ENCODE measurements at regions not wholly inside any gene's neighbourhood (a gene's known extent, or its start where the extent isn't known, plus 50 kb on each side); places are given as distances from the start of the nearest gene placed in this dataset.

DNA sequence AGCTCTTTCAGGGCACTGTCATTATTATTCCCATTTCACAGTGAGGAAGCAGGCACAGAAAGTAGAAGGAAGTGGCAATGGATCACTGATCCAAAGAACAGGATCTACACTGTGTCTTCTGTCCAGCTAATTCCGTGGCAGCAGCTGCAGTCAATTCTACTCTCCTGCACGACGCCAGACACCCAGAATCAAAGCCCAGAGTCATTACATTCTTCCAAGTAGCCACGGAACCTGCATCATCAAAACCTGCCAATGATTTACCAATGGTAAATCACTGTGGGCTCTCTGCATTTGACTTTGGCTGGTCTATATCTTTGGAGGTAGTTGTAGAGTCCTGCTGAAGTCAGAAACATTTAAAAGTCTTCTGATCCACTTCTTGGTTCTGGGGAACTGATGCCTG lies 767.7 kb downstream of the LIG4 start:
- DNase-seq (ENCODE audit: low read depth, low spot score), result no peak
- Histone ChIP-seq H3K9ac (ENCODE audit: insufficient read length) (no peak overlapping the region), H3K9me3 (ENCODE audit: low read depth, low read length) (no peaks in the 10 kb centered on the region), H3K36me3 (ENCODE audit: insufficient read depth, low read length) (no peaks in the 10 kb centered on the region), H3K27ac (no peak overlapping the region), H3K4me3 (no peak overlapping the region)
- TF ChIP-seq EZH2 (IDR thresholded peaks at IDR 0.05), result no peak
- TF ChIP-seq FOXP2 (optimal IDR thresholded peaks at IDR 0.05; ENCODE audit: control extremely low read depth, extremely low read length, insufficient read depth), result no peak
- TF ChIP-seq POLR2AphosphoS5 (IDR thresholded peaks at IDR 0.05; ENCODE audit: borderline replicate concordance, low read depth, low read length), result no peak

- no peak for TF ChIP-seq FOXP2 (optimal IDR thresholded peaks at IDR 0.05; ENCODE audit: control extremely low read depth, extremely low read length, insufficient read depth)
- TF ChIP-seq POLR2AphosphoS5 (IDR thresholded peaks at IDR 0.05; ENCODE audit: borderline replicate concordance, low read depth, low read length), result no peak
- no peak for TF ChIP-seq EZH2 (IDR thresholded peaks at IDR 0.05)
- Histone ChIP-seq H3K9me3 (ENCODE audit: low read depth, low read length) (no peaks in the 10 kb centered on the region), H3K9ac (ENCODE audit: insufficient read length) (no peak overlapping the region), H3K36me3 (ENCODE audit: insufficient read depth, low read length) (no peaks in the 10 kb centered on the region), H3K4me3 (no peak overlapping the region), H3K27ac (no peak overlapping the region)
- no peak for DNase-seq (ENCODE audit: low read depth, low spot score)
Observed at GRCh38 chr13:107441279-107441678, 774.1 kb downstream of the LIG4 start.

DNA sequence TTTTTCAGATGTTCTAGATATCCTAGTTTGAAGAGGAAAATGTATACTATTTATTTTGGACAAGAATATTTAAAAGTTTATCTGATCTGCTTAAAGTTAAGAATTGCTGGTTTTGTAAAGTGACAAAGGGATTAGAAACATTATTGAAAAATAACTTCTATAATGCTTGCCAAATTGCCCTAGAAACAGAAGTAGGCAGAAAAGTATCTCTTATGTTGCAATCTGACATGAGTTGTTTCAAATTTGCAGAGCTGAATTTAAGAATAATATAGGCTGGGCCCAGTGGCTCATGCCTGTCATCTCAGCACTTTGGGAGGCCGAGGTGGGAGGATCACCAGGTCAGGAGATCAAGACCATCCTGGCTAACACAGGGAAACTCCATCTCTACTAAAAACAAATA lies 777.1 kb downstream of the LIG4 start:
- Histone ChIP-seq H3K27ac (no peak overlapping the region), H3K36me3 (ENCODE audit: insufficient read depth, low read length) (no peaks in the 10 kb centered on the region), H3K9me3 (ENCODE audit: low read depth, low read length) (no peaks in the 10 kb centered on the region), H3K4me3 (no peak overlapping the region), H3K9ac (ENCODE audit: insufficient read length) (no peak overlapping the region)
- no peak for DNase-seq (ENCODE audit: low read depth, low spot score)
- TF ChIP-seq EZH2 (IDR thresholded peaks at IDR 0.05), result no peak
- no peak for TF ChIP-seq FOXP2 (optimal IDR thresholded peaks at IDR 0.05; ENCODE audit: control extremely low read depth, extremely low read length, insufficient read depth)
- no peak for TF ChIP-seq POLR2AphosphoS5 (IDR thresholded peaks at IDR 0.05; ENCODE audit: borderline replicate concordance, low read depth, low read length)

DNA sequence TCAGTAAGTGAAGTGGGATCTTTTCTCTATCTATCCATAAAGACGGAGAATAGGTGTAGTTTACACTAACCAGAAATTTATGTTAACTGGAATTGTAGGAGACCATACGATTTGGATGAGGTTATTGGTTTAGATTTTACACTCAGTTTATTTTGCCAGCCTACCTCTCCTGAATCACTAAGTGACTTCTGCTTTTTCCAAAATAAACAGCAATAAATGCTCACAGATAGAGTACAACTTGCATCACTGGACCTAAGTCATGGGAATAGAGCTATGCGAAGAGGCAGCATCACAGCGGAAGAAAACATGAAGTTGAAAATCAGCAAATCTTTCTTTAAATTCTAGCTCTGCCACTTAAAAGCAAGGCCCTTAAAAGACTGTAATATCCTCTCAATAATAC lies 781.0 kb downstream of the LIG4 start:
- Histone ChIP-seq H3K4me3 (no peak overlapping the region), H3K27ac (no peak overlapping the region), H3K36me3 (ENCODE audit: insufficient read depth, low read length) (no peaks in the 10 kb centered on the region), H3K9me3 (ENCODE audit: low read depth, low read length) (no peaks in the 10 kb centered on the region), H3K9ac (ENCODE audit: insufficient read length) (no peak overlapping the region)
- no peak for TF ChIP-seq FOXP2 (optimal IDR thresholded peaks at IDR 0.05; ENCODE audit: control extremely low read depth, extremely low read length, insufficient read depth)
- TF ChIP-seq EZH2 (IDR thresholded peaks at IDR 0.05), result no peak
- no peak for TF ChIP-seq POLR2AphosphoS5 (IDR thresholded peaks at IDR 0.05; ENCODE audit: borderline replicate concordance, low read depth, low read length)
- no peak for DNase-seq (ENCODE audit: low read depth, low spot score)

GRCh38 chr13:107427536-107427935 lies 787.8 kb downstream of the LIG4 start:
- Histone ChIP-seq H3K9ac (ENCODE audit: insufficient read length) (no peak overlapping the region), H3K27ac (no peak overlapping the region), H3K9me3 (ENCODE audit: low read depth, low read length) (no peaks in the 10 kb centered on the region), H3K4me3 (no peak overlapping the region), H3K36me3 (ENCODE audit: insufficient read depth, low read length) (no peaks in the 10 kb centered on the region)
- no peak for DNase-seq (ENCODE audit: low read depth, low spot score)
- TF ChIP-seq POLR2AphosphoS5 (IDR thresholded peaks at IDR 0.05; ENCODE audit: borderline replicate concordance, low read depth, low read length) (no peak), FOXP2 (optimal IDR thresholded peaks at IDR 0.05; ENCODE audit: control extremely low read depth, extremely low read length, insufficient read depth) (no peak), EZH2 (IDR thresholded peaks at IDR 0.05) (no peak)

- no peaks in the 10 kb centered on the region for H3K36me3 ChIP-seq (ENCODE audit: insufficient read depth, low read length)
- no peak overlapping the region for H3K4me3 ChIP-seq
- H3K9me3 ChIP-seq (ENCODE audit: low read depth, low read length), result no peaks in the 10 kb centered on the region
- no peak overlapping the region for H3K9ac ChIP-seq (ENCODE audit: insufficient read length)
- DNase-seq (ENCODE audit: low read depth, low spot score), result no peak
- H3K27ac ChIP-seq, result no peak overlapping the region
- TF ChIP-seq EZH2 (IDR thresholded peaks at IDR 0.05), result no peak
- no peak for TF ChIP-seq POLR2AphosphoS5 (IDR thresholded peaks at IDR 0.05; ENCODE audit: borderline replicate concordance, low read depth, low read length)
- no peak for TF ChIP-seq FOXP2 (optimal IDR thresholded peaks at IDR 0.05; ENCODE audit: control extremely low read depth, extremely low read length, insufficient read depth)
Observed at GRCh38 chr13:107422421-107422820, 792.9 kb downstream of the LIG4 start.

- Histone ChIP-seq H3K9me3 (ENCODE audit: low read depth, low read length) (no peaks in the 10 kb centered on the region), H3K36me3 (ENCODE audit: insufficient read depth, low read length) (no peaks in the 10 kb centered on the region), H3K4me3 (no peak overlapping the region), H3K9ac (ENCODE audit: insufficient read length) (no peak overlapping the region), H3K27ac (no peak overlapping the region)
- TF ChIP-seq POLR2AphosphoS5 (IDR thresholded peaks at IDR 0.05; ENCODE audit: borderline replicate concordance, low read depth, low read length), result no peak
- no peak for TF ChIP-seq FOXP2 (optimal IDR thresholded peaks at IDR 0.05; ENCODE audit: control extremely low read depth, extremely low read length, insufficient read depth)
- no peak for TF ChIP-seq EZH2 (IDR thresholded peaks at IDR 0.05)
- DNase-seq (ENCODE audit: low read depth, low spot score), result no peak
Observed at GRCh38 chr13:107421951-107422350, 793.4 kb downstream of the LIG4 start.

DNA sequence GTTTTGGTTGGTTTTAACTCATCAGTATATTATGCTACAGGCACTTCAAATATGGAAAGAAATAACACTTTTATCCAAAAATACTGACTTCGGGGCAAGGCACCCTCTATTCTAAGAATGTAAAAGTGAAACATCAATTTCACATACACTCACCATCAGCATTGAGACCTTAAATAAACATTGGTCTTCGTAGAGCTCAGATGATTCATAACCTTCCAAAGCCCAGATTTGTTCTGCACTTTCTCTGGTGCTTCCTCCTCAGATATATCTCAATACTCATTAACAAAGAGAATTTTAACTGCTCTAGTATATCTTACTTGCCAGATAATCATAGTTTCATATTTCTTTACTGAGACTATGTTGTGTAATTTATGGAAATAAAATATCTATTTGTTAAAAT lies 794.3 kb downstream of the LIG4 start:
- DNase-seq (ENCODE audit: low read depth, low spot score), result no peak
- Histone ChIP-seq H3K27ac (no peak overlapping the region), H3K9ac (ENCODE audit: insufficient read length) (no peak overlapping the region), H3K4me3 (no peak overlapping the region), H3K9me3 (ENCODE audit: low read depth, low read length) (no peaks in the 10 kb centered on the region), H3K36me3 (ENCODE audit: insufficient read depth, low read length) (no peaks in the 10 kb centered on the region)
- TF ChIP-seq FOXP2 (optimal IDR thresholded peaks at IDR 0.05; ENCODE audit: control extremely low read depth, extremely low read length, insufficient read depth) (no peak), EZH2 (IDR thresholded peaks at IDR 0.05) (no peak), POLR2AphosphoS5 (IDR thresholded peaks at IDR 0.05; ENCODE audit: borderline replicate concordance, low read depth, low read length) (no peak)

DNA sequence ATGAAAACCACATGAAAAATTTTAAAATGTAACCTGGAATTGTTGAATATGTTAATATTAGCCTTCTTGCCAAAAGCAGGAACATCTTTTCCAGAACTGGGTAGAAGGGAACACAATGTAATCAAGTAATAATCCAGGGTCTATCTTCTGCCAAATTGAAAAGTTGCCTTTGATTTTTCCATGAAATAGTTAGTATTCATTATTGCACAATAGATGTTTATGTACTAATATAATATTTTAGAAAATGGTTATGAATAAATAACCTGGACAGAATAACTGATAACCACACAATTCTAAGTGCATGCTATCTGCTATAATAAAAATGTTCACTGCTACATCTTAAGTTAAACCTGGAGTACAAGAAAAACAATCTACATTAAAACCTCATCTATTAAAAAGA lies 802.3 kb downstream of the LIG4 start:
- Histone ChIP-seq H3K9me3 (ENCODE audit: low read depth, low read length) (no peaks in the 10 kb centered on the region), H3K4me3 (no peak overlapping the region), H3K27ac (no peak overlapping the region), H3K36me3 (ENCODE audit: insufficient read depth, low read length) (no peaks in the 10 kb centered on the region), H3K9ac (ENCODE audit: insufficient read length) (no peak overlapping the region)
- DNase-seq (ENCODE audit: low read depth, low spot score), result no peak
- no peak for TF ChIP-seq EZH2 (IDR thresholded peaks at IDR 0.05)

All from SK-N-MC (cell line).